ENCODE measurements at regions not wholly inside any gene's neighbourhood (a gene's known extent, or its start where the extent isn't known, plus 50 kb on each side); places are given as distances from the start of the nearest gene placed in this dataset.

DNA sequence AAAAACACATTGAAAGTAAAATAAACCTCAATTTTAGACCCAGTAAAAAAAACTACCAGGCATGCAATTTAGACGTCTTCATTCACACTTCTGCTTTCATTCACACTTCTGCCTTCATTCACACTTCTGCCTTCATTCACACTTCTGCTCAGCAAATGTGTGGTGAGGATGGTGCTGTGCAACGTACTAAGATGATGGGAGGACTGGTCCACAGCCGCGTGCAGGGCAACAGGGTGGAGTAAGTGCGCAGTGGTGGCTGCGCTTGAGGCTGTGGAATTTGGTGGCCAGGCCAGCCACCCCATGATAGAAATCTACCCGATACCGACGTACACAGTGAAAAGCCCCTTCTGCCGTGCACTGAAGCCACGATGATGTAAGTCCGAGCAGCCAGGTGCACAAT lies 114.3 kb upstream of the CD93 start:
- no peak overlapping the region for H3K4me3 ChIP-seq (ENCODE audit: low read depth, poor library complexity, severe bottlenecking)
- WGBS, 2 donors, result 87% methylated on average over 9 to 12 of the region's 12 CpGs
- DNase-seq (ENCODE audit: low spot score in 2 of 2), result no peak
- intact Hi-C loops (cut with DNase I; ENCODE audit: low total_unique reads), result loop anchor here (2.0 kb wide), 1 partner anchor 150 kb away; no protein-coding TSS in a partner anchor
- TF ChIP-seq CTCF (IDR thresholded peaks at IDR 0.05) (no peak), POLR2A (IDR thresholded peaks at IDR 0.05) (no peak)

GRCh38 chr20:23199356-23199755 lies 113.2 kb upstream of the CD93 start:
- intact Hi-C loops (cut with DNase I; ENCODE audit: low total_unique reads), result no loop called here
- H3K4me3 ChIP-seq (ENCODE audit: low read depth, poor library complexity, severe bottlenecking), result no peak overlapping the region
- TF ChIP-seq CTCF (IDR thresholded peaks at IDR 0.05), result no peak
- TF ChIP-seq POLR2A (IDR thresholded peaks at IDR 0.05), result no peak
- DNase-seq (ENCODE audit: low spot score in 2 of 2), result no peak
- WGBS, 2 donors, result 92 to 97% methylated on average over 3 of the region's 3 CpGs

- DNase-seq (ENCODE audit: low spot score in 2 of 2), result no peak
- intact Hi-C loops (cut with DNase I; ENCODE audit: low total_unique reads), result no loop called here
- TF ChIP-seq CTCF (IDR thresholded peaks at IDR 0.05) (no peak), POLR2A (IDR thresholded peaks at IDR 0.05) (no peak)
- H3K4me3 ChIP-seq (ENCODE audit: low read depth, poor library complexity, severe bottlenecking), result no peak overlapping the region
Measured at GRCh38 chr20:23198815-23199214, 112.7 kb upstream of the CD93 start.

DNA sequence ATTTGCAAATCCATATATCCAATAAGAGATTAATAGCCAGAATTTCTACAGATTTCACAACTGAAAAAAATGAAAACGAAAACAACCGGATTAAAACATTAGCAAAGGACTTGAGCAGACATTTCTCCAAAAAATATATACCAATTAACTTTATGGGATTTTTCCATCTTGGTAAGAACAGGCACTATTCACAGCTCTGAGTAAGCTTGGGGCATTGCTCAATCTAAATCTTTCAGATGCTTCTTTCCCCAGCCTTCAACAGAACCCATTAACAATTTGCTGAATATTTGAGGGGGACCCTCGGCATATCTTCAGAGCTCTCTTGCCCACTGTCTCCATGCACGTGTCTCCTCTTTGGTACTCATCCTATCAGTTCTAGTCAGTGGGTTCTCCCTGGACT lies 111.7 kb upstream of the CD93 start:
- H3K4me3 ChIP-seq (ENCODE audit: low read depth, poor library complexity, severe bottlenecking), result no peak overlapping the region
- 84 to 89% methylated on average over 4 of the region's 4 CpGs for WGBS, 2 donors

GRCh38 chr20:23195636-23196035 lies 109.5 kb upstream of the CD93 start:
- 84 to 93% methylated on average over 1 of the region's 1 CpG for WGBS, 2 donors
- H3K4me3 ChIP-seq (ENCODE audit: low read depth, poor library complexity, severe bottlenecking), result no peak overlapping the region

More for the DNA sequence above, 111.7 kb upstream of the CD93 start:
- intact Hi-C loops (cut with DNase I; ENCODE audit: low total_unique reads), result no loop called here
- TF ChIP-seq CTCF (IDR thresholded peaks at IDR 0.05) (no peak), POLR2A (IDR thresholded peaks at IDR 0.05) (no peak)
- no peak for DNase-seq (ENCODE audit: low spot score in 2 of 2)

More at GRCh38 chr20:23195636-23196035, 109.5 kb upstream of the CD93 start:
- DNase-seq (ENCODE audit: low spot score in 2 of 2), result no peak
- intact Hi-C loops (cut with DNase I; ENCODE audit: low total_unique reads), result no loop called here
- no peak for TF ChIP-seq CTCF (IDR thresholded peaks at IDR 0.05)
- TF ChIP-seq POLR2A (IDR thresholded peaks at IDR 0.05), result no peak
